ENCODE measurements at regions not wholly inside any gene's neighbourhood (a gene's known extent, or its start where the extent isn't known, plus 50 kb on each side); places are given as distances from the start of the nearest gene placed in this dataset.

GRCh38 chr6:91683240-91683639, 1096.4 kb upstream of the MAP3K7 start:
- TF ChIP-seq CTCF (IDR thresholded peaks at IDR 0.05; ENCODE audit: low read depth, low read length, missing control alignments) = no peak
- no peak overlapping the region for H3K4me3 ChIP-seq (ENCODE audit: low read depth, low read length)
- no peak for DNase-seq (ENCODE audit: low read depth)

GRCh38 chr6:91681296-91681695, 1094.4 kb upstream of the MAP3K7 start:
- no peak for TF ChIP-seq CTCF (IDR thresholded peaks at IDR 0.05; ENCODE audit: low read depth, low read length, missing control alignments)
- H3K4me3 ChIP-seq (ENCODE audit: low read depth, low read length) = no peak overlapping the region
- DNase-seq (ENCODE audit: low read depth) = no peak

- TF ChIP-seq CTCF (IDR thresholded peaks at IDR 0.05; ENCODE audit: low read depth, low read length, missing control alignments) = no peak
- H3K4me3 ChIP-seq (ENCODE audit: low read depth, low read length) = no peak overlapping the region
- DNase-seq (ENCODE audit: low read depth) = no peak
Observed at GRCh38 chr6:91678679-91679446, 1092.0 kb upstream of the MAP3K7 start.

- no peak overlapping the region for H3K4me3 ChIP-seq (ENCODE audit: low read depth, low read length)
- DNase-seq (ENCODE audit: low read depth) = no peak
- no peak for TF ChIP-seq CTCF (IDR thresholded peaks at IDR 0.05; ENCODE audit: low read depth, low read length, missing control alignments)
Observed at GRCh38 chr6:91672201-91672600, 1085.3 kb upstream of the MAP3K7 start.

- no peak overlapping the region for H3K4me3 ChIP-seq (ENCODE audit: low read depth, low read length)
- no peak for DNase-seq (ENCODE audit: low read depth)
- TF ChIP-seq CTCF (IDR thresholded peaks at IDR 0.05; ENCODE audit: low read depth, low read length, missing control alignments) = no peak
Observed at GRCh38 chr6:91669871-91670268, 1083.0 kb upstream of the MAP3K7 start.

- no peak for TF ChIP-seq CTCF (IDR thresholded peaks at IDR 0.05; ENCODE audit: low read depth, low read length, missing control alignments)
- DNase-seq (ENCODE audit: low read depth) = no peak
- no peak overlapping the region for H3K4me3 ChIP-seq (ENCODE audit: low read depth, low read length)
Observed at GRCh38 chr6:91669154-91669870, 1082.4 kb upstream of the MAP3K7 start.
